Spinal cord (tissue), 9 donors: ENCODE measurements at regions not wholly inside any gene's neighbourhood (a gene's known extent, or its start where the extent isn't known, plus 50 kb on each side); places are given as distances from the start of the nearest gene placed in this dataset.

Experiments used
- DNase-seq, 6 donors: peaks; one replicate each; pipeline versions ENCODE4 v3.0.0 to v3.0.0-alpha.2; 2013 to 2015; ENCODE audit warnings: low spot score in 6 of 6, low read depth in 4 of 6
- H3K27ac ChIP-seq: one replicate; pipeline ENCODE4 v1.5.1; 2013; ENCODE audit warnings: low read depth, low read length, control low read depth
- H3K27me3 ChIP-seq: one replicate; pipeline ENCODE4 v1.6.1; 2013; ENCODE audit warnings: low read length; ENCODE audit not compliant: control insufficient read depth, insufficient read depth
- H3K36me3 ChIP-seq: one replicate; pipeline ENCODE4 v1.6.1; 2013; ENCODE audit warnings: low read length; ENCODE audit not compliant: control insufficient read depth, insufficient read depth
- H3K4me1 ChIP-seq: one replicate; pipeline ENCODE4 v1.6.1; 2013; ENCODE audit warnings: low read length; ENCODE audit not compliant: control insufficient read depth, insufficient read depth
- H3K4me3 ChIP-seq: one replicate; pipeline ENCODE4 v1.5.1; 2013; ENCODE audit warnings: low read depth, low read length, control low read depth
- H3K9me3 ChIP-seq: one replicate; pipeline ENCODE4 v1.6.1; 2013; ENCODE audit warnings: low read length; ENCODE audit not compliant: control insufficient read depth, insufficient read depth
- WGBS: methylation state at CpG from one replicate; pipeline ENCODE4 v1.1.5; 2013; ENCODE audit warnings: missing lambda C conversion rate; ENCODE audit not compliant: insufficient coverage; 5-methylcytosine and 5-hydroxymethylcytosine counted together
- donor health status: healthy.

DNA sequence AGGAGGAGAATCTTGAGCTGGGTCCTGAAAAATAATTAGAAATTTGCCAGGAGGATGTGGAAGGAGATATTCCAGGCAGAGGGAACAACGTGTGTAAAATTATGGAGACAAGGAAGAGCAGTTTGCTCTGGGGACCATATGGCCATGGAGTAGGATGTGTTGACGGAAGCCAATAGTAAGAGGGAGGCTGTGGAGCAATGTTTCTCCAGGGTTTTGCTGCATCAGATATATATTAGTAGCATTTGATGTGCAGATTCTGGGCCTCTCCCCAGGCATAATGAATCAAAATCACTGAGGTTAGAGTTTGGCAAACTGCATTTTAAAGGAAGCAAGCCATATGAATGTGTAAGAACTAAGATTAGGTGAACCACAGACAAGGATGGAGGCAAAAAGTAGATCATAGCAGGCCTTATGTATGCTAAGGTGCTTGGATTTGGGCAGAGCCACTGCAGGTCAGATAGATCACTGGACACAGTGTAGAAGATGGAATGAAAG lies 192.9 kb upstream of the IL12A start:
- Histone ChIP-seq H3K4me3 (no peak overlapping the region), H3K27ac (no peak overlapping the region), H3K36me3 (no peaks in the 10 kb centered on the region), H3K4me1 (no peaks in the 10 kb centered on the region), H3K27me3 (no peaks in the 10 kb centered on the region), H3K9me3 (no peaks in the 10 kb centered on the region)
- DNase-seq, result no peak
- WGBS, result 100% methylated on average over 2 of the region's 2 CpGs

DNA sequence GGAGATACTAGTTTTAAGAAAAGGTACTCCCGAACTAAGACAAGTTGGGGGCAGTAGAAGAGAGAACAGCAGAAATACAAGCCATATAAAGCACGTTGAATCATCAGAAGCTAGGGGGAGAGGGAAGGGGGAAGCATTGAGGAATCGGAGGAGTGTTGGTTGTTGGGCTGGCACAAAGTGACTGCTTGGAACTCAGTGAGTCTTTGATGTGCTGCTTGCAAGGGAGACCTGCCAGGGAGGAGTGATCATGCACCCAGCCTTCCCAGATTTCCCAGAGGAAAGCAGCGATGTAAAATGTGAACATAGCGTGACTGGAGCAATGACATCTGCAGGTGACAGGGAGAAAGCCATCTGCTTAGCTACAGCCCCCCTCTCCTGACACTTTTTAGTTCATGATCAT lies 192.4 kb upstream of the IL12A start:
- Histone ChIP-seq H3K9me3 (no peaks in the 10 kb centered on the region), H3K4me3 (no peak overlapping the region), H3K27ac (no peak overlapping the region), H3K27me3 (no peaks in the 10 kb centered on the region), H3K36me3 (no peaks in the 10 kb centered on the region), H3K4me1 (no peaks in the 10 kb centered on the region)
- WGBS, result 81% methylated on average over 4 of the region's 5 CpGs
- peak in 1 of 6 donors; percentile 59 for DNase-seq

DNA sequence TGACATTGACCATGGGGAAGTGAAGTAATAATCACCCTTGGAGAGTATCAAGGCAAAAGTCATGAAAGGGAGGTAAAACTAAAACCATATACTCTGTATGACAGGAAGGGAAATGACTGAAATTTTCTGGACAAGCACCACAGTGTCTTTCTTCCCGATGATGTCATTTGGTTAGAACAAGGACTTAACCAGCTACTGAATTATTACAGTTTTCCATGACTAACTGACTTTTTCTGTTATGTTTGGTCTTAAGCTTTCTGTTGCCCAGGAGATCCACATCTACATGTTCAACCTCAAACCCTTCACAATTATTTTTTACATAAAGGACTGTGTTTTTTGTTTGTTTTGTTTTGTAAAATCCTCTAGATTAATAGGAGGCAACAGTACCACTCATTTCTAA lies 191.9 kb upstream of the IL12A start:
- no peaks in the 10 kb centered on the region for H3K4me1 ChIP-seq
- H3K27ac ChIP-seq, result no peak overlapping the region
- no peak overlapping the region for H3K4me3 ChIP-seq
- H3K9me3 ChIP-seq, result no peaks in the 10 kb centered on the region
- H3K36me3 ChIP-seq, result no peaks in the 10 kb centered on the region
- H3K27me3 ChIP-seq, result no peaks in the 10 kb centered on the region
- no peak for DNase-seq
- WGBS, result no CpG with 5 or more reads among the region's 1 CpG

DNA sequence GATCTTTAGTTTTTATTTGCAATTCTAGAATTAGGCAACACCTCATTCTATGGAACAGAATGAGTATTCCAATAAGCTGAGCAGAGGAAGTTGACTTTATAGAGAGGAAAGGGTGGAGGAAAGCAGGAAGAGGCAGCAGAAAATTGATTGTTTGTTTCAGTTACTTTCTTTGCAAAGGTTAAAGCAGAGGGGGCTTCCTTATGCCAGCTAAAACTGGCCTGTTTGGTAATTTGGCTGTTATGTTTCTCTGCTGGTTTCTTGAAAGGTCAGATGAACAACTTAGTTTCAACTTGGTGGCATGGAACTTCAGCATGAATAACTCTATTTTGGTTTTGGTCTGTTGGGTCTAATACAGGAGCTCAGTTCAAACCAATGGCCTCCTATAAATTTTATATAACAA lies 190.9 kb upstream of the IL12A start:
- no peak overlapping the region for H3K27ac ChIP-seq

DNA sequence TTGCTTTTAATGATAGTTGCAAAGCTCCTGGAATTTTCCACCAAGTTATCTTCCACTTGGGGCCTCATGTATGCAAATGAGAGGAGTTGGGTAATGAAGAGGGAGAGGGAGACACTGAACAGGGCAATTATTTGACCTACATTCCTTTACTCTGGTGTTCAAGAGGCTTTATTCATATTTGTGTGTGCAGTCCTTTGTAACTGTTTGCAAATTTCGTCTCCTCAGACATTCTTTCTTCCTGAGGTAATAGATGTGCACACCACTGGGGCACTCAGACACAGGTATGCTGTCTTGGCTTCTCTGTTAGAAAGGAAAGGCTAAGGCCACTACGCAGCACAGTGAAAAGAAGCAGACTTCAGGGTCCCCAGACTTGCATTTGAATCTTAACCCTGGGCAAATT lies 189.7 kb upstream of the IL12A start:
- no peak overlapping the region for H3K4me3 ChIP-seq
- WGBS, result no CpG with 5 or more reads among the region's 2 CpGs
- H3K27ac ChIP-seq, result no peak overlapping the region
- no peak for DNase-seq
- no peaks in the 10 kb centered on the region for H3K4me1 ChIP-seq
- H3K27me3 ChIP-seq, result no peaks in the 10 kb centered on the region
- no peaks in the 10 kb centered on the region for H3K36me3 ChIP-seq
- no peaks in the 10 kb centered on the region for H3K9me3 ChIP-seq

More for the DNA sequence above, 190.9 kb upstream of the IL12A start:
- Histone ChIP-seq H3K4me1 (no peaks in the 10 kb centered on the region), H3K27me3 (no peaks in the 10 kb centered on the region), H3K4me3 (no peak overlapping the region), H3K36me3 (no peaks in the 10 kb centered on the region), H3K9me3 (no peaks in the 10 kb centered on the region)
- no peak for DNase-seq

DNA sequence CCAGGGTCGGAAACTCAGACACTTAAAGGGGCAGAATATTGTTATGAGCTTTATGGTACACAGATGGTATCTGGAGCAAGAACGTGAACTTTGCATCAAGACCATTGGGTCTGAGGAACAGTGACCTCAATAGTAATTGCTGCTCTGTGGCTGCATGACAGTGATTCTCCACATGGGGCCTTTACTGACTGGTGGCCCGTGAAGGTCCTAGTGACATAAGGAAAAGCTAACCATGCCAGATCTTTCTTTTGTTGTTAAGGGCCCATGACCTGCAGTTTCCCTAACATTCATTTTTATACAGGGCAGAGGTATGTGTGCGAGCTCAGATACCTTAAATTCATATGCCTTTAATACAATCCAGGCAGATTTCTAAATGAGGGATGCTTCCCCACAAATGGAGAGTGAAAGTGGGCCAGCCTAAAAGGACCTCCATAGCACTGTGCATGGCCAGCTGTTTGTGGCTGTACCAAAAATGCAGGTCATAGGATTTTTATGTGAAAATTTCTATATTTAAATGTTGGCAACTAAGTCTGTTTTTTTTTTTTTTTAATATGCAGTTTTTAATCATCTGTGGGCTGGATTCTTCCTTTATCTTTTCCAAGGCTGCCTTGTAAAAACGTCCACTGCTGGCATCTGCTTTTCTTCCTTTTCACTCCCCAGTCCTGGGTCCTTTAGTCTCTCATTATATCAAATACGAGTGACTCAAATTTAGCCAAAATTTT lies 188.0 kb upstream of the IL12A start:
- Histone ChIP-seq H3K4me1 (no peaks in the 10 kb centered on the region), H3K36me3 (no peaks in the 10 kb centered on the region), H3K27me3 (no peaks in the 10 kb centered on the region), H3K9me3 (no peaks in the 10 kb centered on the region), H3K4me3 (no peak overlapping the region), H3K27ac (no peak overlapping the region)
- no peak for DNase-seq
- 86% methylated on average over 2 of the region's 6 CpGs for WGBS

DNA sequence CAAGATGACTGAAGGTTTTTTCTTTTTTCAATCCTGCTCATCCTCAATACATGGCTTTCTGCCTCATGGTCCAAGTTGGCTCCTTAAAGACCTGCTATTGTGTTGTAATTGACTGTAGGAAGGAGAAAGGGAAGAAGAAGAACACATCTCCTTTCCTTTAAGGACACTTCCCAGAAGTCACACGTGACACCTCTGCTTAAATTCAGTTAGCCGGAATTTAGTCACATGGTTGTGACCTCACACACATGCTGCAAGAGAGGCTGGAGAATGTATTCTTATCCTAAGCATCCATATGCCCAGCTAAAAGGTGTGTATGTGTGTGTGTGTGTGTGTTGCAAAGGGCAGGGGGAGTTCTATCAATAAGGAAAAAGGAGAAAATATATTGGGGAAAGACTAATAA lies 185.8 kb upstream of the IL12A start:
- Histone ChIP-seq H3K27ac (no peak overlapping the region), H3K36me3 (no peaks in the 10 kb centered on the region), H3K9me3 (no peaks in the 10 kb centered on the region), H3K4me3 (no peak overlapping the region), H3K27me3 (no peaks in the 10 kb centered on the region), H3K4me1 (peaks cover 6% of the 10 kb centered on the region)
- no CpG with 5 or more reads among the region's 2 CpGs for WGBS
- no peak for DNase-seq

DNA sequence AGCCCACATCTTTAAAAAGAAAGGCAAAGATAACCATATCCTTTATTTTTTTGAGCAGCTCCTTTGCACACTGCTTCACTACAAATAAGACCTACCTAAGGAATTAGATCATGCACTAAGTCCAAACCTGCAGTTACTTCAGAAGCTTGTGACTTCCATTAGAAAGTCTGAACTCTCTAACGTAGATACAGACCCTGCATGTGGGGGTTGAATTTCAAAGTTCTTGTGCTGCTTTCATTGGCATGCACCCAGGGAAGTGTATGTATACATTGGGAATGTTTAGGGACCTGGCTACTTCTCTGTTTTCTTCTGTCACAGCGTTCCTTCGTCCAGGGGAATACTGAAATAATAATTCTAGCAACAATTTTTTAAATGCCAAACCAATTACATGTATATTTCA lies 185.2 kb upstream of the IL12A start:
- H3K27ac ChIP-seq, result no peak overlapping the region
- peaks cover 6% of the 10 kb centered on the region for H3K4me1 ChIP-seq
- no peaks in the 10 kb centered on the region for H3K27me3 ChIP-seq
- H3K4me3 ChIP-seq, result no peak overlapping the region
- WGBS, result no CpG with 5 or more reads among the region's 3 CpGs
- no peaks in the 10 kb centered on the region for H3K9me3 ChIP-seq
- H3K36me3 ChIP-seq, result no peaks in the 10 kb centered on the region
- DNase-seq, result no peak

DNA sequence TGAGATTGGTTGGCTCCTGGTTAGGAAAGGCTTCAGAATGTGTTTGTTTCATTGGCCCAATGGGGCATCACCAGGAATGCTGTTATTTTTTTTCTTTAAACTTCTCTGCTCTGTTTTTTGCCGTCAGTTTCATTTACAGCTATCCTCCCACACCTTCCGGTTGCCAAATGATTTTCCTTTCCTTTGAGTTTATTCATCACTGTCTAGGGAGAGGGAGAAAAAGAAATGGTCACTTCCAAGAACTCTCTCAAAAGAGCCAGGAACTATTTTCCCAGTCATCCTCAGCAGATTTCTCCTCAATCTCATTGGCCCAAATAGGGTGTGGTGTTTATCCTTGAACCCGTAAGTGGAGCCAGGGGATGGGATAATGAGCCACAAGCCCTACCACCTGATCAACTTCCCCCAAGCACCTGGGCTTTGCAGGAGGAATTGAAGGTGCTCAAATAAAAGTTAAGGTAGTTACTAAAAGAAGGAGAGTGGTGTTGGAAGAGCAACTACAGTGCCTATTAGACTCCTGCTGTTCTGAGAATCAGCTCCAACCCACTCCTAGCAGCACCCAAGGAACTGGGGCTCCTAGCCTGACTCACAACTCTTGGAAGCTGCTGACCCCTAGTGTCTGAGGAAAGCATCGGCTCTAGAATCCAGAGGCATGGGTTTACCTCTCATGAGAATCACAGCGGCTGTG lies 183.8 kb upstream of the IL12A start:
- Histone ChIP-seq H3K27me3 (no peaks in the 10 kb centered on the region), H3K4me1 (peaks cover 6% of the 10 kb centered on the region), H3K4me3 (no peak overlapping the region), H3K36me3 (no peaks in the 10 kb centered on the region), H3K9me3 (no peaks in the 10 kb centered on the region), H3K27ac (no peak overlapping the region)
- no CpG with 5 or more reads among the region's 5 CpGs for WGBS
- DNase-seq, result peak in 5 of 6 donors; percentile 49 to 95 (median 68)

DNA sequence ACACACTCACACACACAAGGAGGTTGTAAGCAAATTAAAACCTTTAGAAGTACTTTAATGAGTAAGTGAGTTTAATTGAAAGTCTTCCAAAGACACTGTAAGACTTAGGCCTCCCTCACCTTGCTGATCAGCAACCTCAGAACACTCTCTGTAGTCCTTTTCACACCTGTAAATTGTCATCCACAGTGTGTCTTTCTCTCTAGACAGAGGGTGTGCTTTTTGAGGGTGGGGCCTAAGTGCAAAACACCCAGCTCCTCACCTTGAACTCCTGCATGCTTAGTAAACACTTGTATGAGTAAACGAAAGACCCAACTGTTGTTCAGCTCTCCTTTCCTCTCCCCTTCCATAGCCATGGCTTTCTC lies 183.2 kb upstream of the IL12A start:
- Histone ChIP-seq H3K4me1 (peaks cover 9% of the 10 kb centered on the region), H3K9me3 (no peaks in the 10 kb centered on the region), H3K27me3 (no peaks in the 10 kb centered on the region), H3K27ac (no peak overlapping the region), H3K4me3 (no peak overlapping the region), H3K36me3 (no peaks in the 10 kb centered on the region)
- WGBS, result no CpG with 5 or more reads among the region's 1 CpG
- DNase-seq, result no peak
